ENCODE measurements at regions not wholly inside any gene's neighbourhood (a gene's known extent, or its start where the extent isn't known, plus 50 kb on each side); places are given as distances from the start of the nearest gene placed in this dataset.
"Not testable (repeated sequence)": the region's sequence is repeated elsewhere in the genome, so short reads cannot be mapped to it uniquely, and the experiment has no call there.

- Histone ChIP-seq H3K36me3 (replicated peaks in 1 of 2) (no peaks in the 10 kb centered on the region), H3K27ac (no peak overlapping the region), H3K27me3 (no peaks in the 10 kb centered on the region), H3K4me3 (no peak overlapping the region), H3K9me3 (replicated peaks in 1 of 3) (no peaks in the 10 kb centered on the region), H3K4me1 (replicated peaks in 1 of 2) (no peaks in the 10 kb centered on the region)
- WGBS, 4 donors = 70 to 83% (median 77%) methylated on average over 2 of the region's 2 CpGs
- intact Hi-C loops (cut with DNase I) = no loop called here
- no peak for DNase-seq
- TF ChIP-seq, protein P1, sequence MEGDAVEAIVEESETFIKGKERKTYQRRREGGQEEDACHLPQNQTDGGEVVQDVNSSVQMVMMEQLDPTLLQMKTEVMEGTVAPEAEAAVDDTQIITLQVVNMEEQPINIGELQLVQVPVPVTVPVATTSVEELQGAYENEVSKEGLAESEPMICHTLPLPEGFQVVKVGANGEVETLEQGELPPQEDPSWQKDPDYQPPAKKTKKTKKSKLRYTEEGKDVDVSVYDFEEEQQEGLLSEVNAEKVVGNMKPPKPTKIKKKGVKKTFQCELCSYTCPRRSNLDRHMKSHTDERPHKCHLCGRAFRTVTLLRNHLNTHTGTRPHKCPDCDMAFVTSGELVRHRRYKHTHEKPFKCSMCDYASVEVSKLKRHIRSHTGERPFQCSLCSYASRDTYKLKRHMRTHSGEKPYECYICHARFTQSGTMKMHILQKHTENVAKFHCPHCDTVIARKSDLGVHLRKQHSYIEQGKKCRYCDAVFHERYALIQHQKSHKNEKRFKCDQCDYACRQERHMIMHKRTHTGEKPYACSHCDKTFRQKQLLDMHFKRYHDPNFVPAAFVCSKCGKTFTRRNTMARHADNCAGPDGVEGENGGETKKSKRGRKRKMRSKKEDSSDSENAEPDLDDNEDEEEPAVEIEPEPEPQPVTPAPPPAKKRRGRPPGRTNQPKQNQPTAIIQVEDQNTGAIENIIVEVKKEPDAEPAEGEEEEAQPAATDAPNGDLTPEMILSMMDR (IDR thresholded peaks at IDR 0.05) = no peak
- no peak for TF ChIP-seq POLR2A (IDR thresholded peaks at IDR 0.05)
These were observed 284.1 kb downstream of the CYRIA start for GRCh38 chr2:16381511-16381910.

GRCh38 chr2:16379901-16380300 is 285.7 kb downstream of the CYRIA start:
- 82 to 87% (median 85%) methylated on average over 5 of the region's 5 CpGs for WGBS, 4 donors
- H3K27me3 ChIP-seq; H3K36me3 ChIP-seq (replicated peaks in 1 of 2); H3K27ac ChIP-seq; H3K9me3 ChIP-seq (replicated peaks in 1 of 3); intact Hi-C loops (cut with DNase I); DNase-seq; H3K4me1 ChIP-seq (replicated peaks in 1 of 2); H3K4me3 ChIP-seq: not testable (repeated sequence)

- H3K9me3 ChIP-seq (replicated peaks in 1 of 3); H3K4me1 ChIP-seq (replicated peaks in 1 of 2); H3K27ac ChIP-seq; H3K36me3 ChIP-seq (replicated peaks in 1 of 2); DNase-seq; H3K27me3 ChIP-seq; intact Hi-C loops (cut with DNase I); H3K4me3 ChIP-seq: not testable (repeated sequence)
- whole genome bisulfite sequencing, 4 donors = 75 to 84% (median 79%) methylated on average over 5 of the region's 5 CpGs
These were observed 286.6 kb downstream of the CYRIA start for GRCh38 chr2:16379061-16379460.

DNA sequence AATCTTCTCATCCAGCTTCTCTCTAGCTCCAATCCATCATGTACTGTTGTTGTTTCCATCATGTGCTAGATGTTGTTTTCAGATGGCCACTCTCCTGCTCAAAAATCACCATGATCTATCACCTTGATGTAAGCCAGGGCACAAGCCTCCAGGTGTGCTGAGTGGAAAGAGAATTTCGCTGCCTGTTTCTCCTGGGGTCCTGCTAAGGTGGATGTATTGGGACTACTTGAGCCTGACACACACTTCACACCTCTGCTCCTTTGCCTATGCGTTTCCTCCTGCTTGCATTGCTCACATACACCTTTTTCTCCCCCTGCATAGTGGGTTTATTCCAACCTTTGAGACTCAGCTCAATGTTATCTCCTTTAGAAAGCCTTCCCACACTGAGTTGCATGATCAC is 287.6 kb downstream of the CYRIA start:
- intact Hi-C loops (cut with DNase I) = no loop called here
- H3K4me3 ChIP-seq = no peak overlapping the region
- H3K27me3 ChIP-seq = no peaks in the 10 kb centered on the region
- H3K27ac ChIP-seq = no peak overlapping the region
- DNase-seq = no peak
- H3K9me3 ChIP-seq (replicated peaks in 1 of 3) = no peaks in the 10 kb centered on the region
- no peaks in the 10 kb centered on the region for H3K36me3 ChIP-seq (replicated peaks in 1 of 2)
- no peak for TF ChIP-seq POLR2A (IDR thresholded peaks at IDR 0.05)
- TF ChIP-seq, protein P1 (IDR thresholded peaks at IDR 0.05) = no peak
- H3K4me1 ChIP-seq (replicated peaks in 1 of 2) = no peaks in the 10 kb centered on the region
- WGBS, 4 donors = 60 to 87% (median 72%) methylated on average over 2 of the region's 2 CpGs

DNA sequence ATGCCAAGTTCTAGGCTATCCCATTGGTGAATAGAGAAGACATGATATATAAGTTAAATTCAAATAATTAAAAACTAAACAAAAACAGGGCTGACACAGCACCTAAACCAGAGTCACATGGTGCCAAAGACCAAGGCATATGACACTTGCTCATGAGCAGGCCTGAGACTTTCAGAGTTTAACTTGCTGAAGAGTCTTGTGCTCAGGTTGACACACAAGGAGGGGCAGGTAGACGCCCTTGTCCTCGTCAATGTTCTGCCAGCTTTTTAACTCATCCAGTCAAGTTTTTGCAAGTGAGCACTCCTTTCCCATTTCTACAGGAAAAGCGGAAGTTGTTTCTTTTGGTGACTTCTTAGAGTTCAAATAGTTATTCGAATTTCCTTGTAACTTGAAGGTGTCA is 289.7 kb downstream of the CYRIA start:
- no peaks in the 10 kb centered on the region for H3K9me3 ChIP-seq (replicated peaks in 1 of 3)
- no peak for DNase-seq
- intact Hi-C loops (cut with DNase I) = no loop called here
- no peaks in the 10 kb centered on the region for H3K36me3 ChIP-seq (replicated peaks in 1 of 2)
- H3K4me1 ChIP-seq (replicated peaks in 1 of 2) = no peaks in the 10 kb centered on the region
- TF ChIP-seq, protein P1 (IDR thresholded peaks at IDR 0.05) = no peak
- TF ChIP-seq POLR2A (IDR thresholded peaks at IDR 0.05) = no peak
- no peak overlapping the region for H3K4me3 ChIP-seq
- no peak overlapping the region for H3K27ac ChIP-seq
- 61 to 85% (median 67%) methylated on average over 4 of the region's 4 CpGs for WGBS, 4 donors
- H3K27me3 ChIP-seq = no peaks in the 10 kb centered on the region
